B cell (primary cell): ENCODE measurements at regions not wholly inside any gene's neighbourhood (a gene's known extent, or its start where the extent isn't known, plus 50 kb on each side); places are given as distances from the start of the nearest gene placed in this dataset.

Experiments
- EZH2 ChIP-seq: IDR thresholded peaks from 2 replicates; pipeline ENCODE4 v1.6.1; 2012; ENCODE audit warnings: borderline replicate concordance, low read depth, mild to moderate bottlenecking, moderate library complexity, low read length; ENCODE audit not compliant: insufficient read depth, poor library complexity, severe bottlenecking
- TF ChIP-seq, protein P1 (sequence below): fragments of 200-600 bp; IDR thresholded peaks from one replicate; pipeline ENCODE4 v1.8.0; 2022; ENCODE audit warnings: antibody characterized with exemption, mild to moderate bottlenecking

DNA sequence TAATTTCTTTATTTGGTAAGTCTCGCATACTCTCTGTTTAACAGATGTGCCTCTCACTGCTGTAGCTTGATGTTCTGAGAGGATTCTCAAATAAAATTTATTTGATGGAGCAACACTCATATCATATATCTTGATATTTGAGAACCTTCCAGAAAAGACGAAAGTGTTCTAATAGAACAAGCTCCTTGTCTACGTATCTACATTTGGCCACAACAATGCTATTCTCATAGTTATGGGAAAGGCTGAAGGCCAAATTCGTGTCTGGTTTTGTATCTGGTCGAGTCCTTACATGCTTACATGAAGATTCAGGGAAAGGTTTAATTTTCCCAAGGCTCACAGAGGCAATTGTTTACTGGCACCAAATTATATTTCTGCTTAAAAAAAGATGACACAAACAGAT is 186.7 kb upstream of the SLC38A2 start:
- TF ChIP-seq, protein P1, sequence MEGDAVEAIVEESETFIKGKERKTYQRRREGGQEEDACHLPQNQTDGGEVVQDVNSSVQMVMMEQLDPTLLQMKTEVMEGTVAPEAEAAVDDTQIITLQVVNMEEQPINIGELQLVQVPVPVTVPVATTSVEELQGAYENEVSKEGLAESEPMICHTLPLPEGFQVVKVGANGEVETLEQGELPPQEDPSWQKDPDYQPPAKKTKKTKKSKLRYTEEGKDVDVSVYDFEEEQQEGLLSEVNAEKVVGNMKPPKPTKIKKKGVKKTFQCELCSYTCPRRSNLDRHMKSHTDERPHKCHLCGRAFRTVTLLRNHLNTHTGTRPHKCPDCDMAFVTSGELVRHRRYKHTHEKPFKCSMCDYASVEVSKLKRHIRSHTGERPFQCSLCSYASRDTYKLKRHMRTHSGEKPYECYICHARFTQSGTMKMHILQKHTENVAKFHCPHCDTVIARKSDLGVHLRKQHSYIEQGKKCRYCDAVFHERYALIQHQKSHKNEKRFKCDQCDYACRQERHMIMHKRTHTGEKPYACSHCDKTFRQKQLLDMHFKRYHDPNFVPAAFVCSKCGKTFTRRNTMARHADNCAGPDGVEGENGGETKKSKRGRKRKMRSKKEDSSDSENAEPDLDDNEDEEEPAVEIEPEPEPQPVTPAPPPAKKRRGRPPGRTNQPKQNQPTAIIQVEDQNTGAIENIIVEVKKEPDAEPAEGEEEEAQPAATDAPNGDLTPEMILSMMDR = no peak
- TF ChIP-seq EZH2 = no peak
